Fibroblast of lung (primary cell): ENCODE measurements at regions not wholly inside any gene's neighbourhood (a gene's known extent, or its start where the extent isn't known, plus 50 kb on each side); places are given as distances from the start of the nearest gene placed in this dataset.

Experiments
- CTCF ChIP-seq, 2 donors: IDR thresholded peaks in 1 of 2; conservative IDR thresholded peaks in 1 of 2; 1 replicate in 1 of 2; 2 replicates in 1 of 2; pipeline ENCODE4 v1.5.1; 2011 to 2012; ENCODE audit warnings: low read length in 2 of 2, control low read depth in 1 of 2, inconsistent platforms in 1 of 2, low read depth in 1 of 2, mild to moderate bottlenecking in 1 of 2
- EZH2 ChIP-seq: IDR thresholded peaks from 2 replicates; pipeline ENCODE4 v1.5.1; 2012; ENCODE audit warnings: low read length, control low read depth, mild to moderate bottlenecking; ENCODE audit errors: missing control alignments

- no peak for TF ChIP-seq CTCF (conservative IDR thresholded peaks at IDR 0.05 in 1 of 2, IDR thresholded peaks at IDR 0.05 in 1 of 2; ENCODE audit: low read depth in 1 of 2, low read length in 2 of 2)
- no peak for TF ChIP-seq EZH2
Observed at GRCh38 chr22:27680636-27681035, 120.9 kb downstream of the MN1 start.
